Panc1 (cell line): ENCODE measurements at regions not wholly inside any gene's neighbourhood (a gene's known extent, or its start where the extent isn't known, plus 50 kb on each side); places are given as distances from the start of the nearest gene placed in this dataset.
"Not testable (repeated sequence)": the region's sequence is repeated elsewhere in the genome, so short reads cannot be mapped to it uniquely, and the experiment has no call there.

Experiments
- ATAC-seq: fragments of 200-7000 bp; cut with Tn5 transposase; 2 replicates; pipeline ENCODE4 v1.9.1; 2020; ENCODE audit warnings: mild to moderate bottlenecking, moderate library complexity
- BruUV-seq: library from RNA; stranded (reverse); fragments of 400-500 nt; replicated peaks from 2 replicates; lab custom pipeline; 2021; lab: Mats Ljungman, UMichigan
- CTCF ChIA-PET: fragments of 300-600 bp; sonication (Branson Sonifier 250); formaldehyde crosslinking; loops from one replicate; lab custom pipeline; 2022; ENCODE audit warnings: antibody characterized with exemption; lab: Charles Lee
- POLR2A ChIA-PET: fragments of 300-600 bp; sonication (Branson Sonifier 250); formaldehyde crosslinking; loops from one replicate; lab custom pipeline; 2022; ENCODE audit warnings: antibody characterized with exemption; lab: Charles Lee
- DNase-seq: peaks from one replicate; pipeline ENCODE4 v3.0.0-alpha.2; 2010; ENCODE audit warnings: low read depth, low spot score
- H3K27ac ChIP-seq: 2 replicates; pipeline ENCODE4 v1.5.1; 2011; ENCODE audit warnings: mild to moderate bottlenecking, low read length, inconsistent platforms
- H3K27me3 ChIP-seq: fragments of 200-500 bp; sonication (Bioruptor generic); 2 replicates; pipeline ENCODE4 v1.6.0; 2014; ENCODE audit warnings: low read length, inconsistent platforms; ENCODE audit not compliant: control insufficient read depth, insufficient read depth
- H3K36me3 ChIP-seq: fragments of 200-500 bp; sonication (Bioruptor generic); 2 replicates; pipeline ENCODE4 v1.5.1; 2014; ENCODE audit warnings: inconsistent platforms, mild to moderate bottlenecking, low read length, moderate library complexity; ENCODE audit not compliant: control insufficient read depth, insufficient read depth
- H3K4me1 ChIP-seq: 2 replicates; pipeline ENCODE4 v1.5.1; 2011; ENCODE audit warnings: inconsistent platforms, mild to moderate bottlenecking, low read length, moderate library complexity; ENCODE audit not compliant: control insufficient read depth, insufficient read depth
- H3K4me3 ChIP-seq, 2 experiments: 2 replicates each; pipeline ENCODE4 v1.5.1; 2011 to 2012; ENCODE audit warnings: low read depth in 2 of 2, low read length in 2 of 2, mild to moderate bottlenecking in 2 of 2, inconsistent platforms in 1 of 2, moderate library complexity in 1 of 2
- H3K9me3 ChIP-seq: fragments of 200-500 bp; sonication (Bioruptor generic); 2 replicates; pipeline ENCODE4 v1.5.1; 2014; ENCODE audit warnings: low read depth, mild to moderate bottlenecking, inconsistent platforms, low read length, moderate library complexity; ENCODE audit not compliant: control insufficient read depth, insufficient read depth
- CTCF ChIP-seq: fragments of 450-650 bp; IDR thresholded peaks from 2 replicates; pipeline ENCODE4 v1.5.1; 2017; ENCODE audit warnings: mild to moderate bottlenecking
- POLR2AphosphoS5 ChIP-seq: IDR thresholded peaks from 2 replicates; pipeline ENCODE4 v1.6.1; 2012; ENCODE audit warnings: mild to moderate bottlenecking, low read depth, low read length, moderate library complexity
- REST ChIP-seq, 2 experiments: IDR thresholded peaks; 2 replicates each; pipeline ENCODE4 v1.6.1; 2011 to 2012; ENCODE audit warnings: low read depth in 2 of 2, control low read depth in 1 of 2, low read length in 1 of 2, mild to moderate bottlenecking in 1 of 2, moderate library complexity in 1 of 2; ENCODE audit not compliant: insufficient read depth in 1 of 2
- SIN3A ChIP-seq: IDR thresholded peaks from 2 replicates; pipeline ENCODE4 v1.6.1; 2012; ENCODE audit warnings: low read depth, mild to moderate bottlenecking, low read length, moderate library complexity, borderline replicate concordance; ENCODE audit not compliant: insufficient read depth
- TCF7L2 ChIP-seq: IDR thresholded peaks from 2 replicates; pipeline ENCODE4 v1.6.1; 2011; ENCODE audit warnings: mild to moderate bottlenecking, low read depth, low read length, inconsistent platforms
- in situ Hi-C: cut with HindIII; loops from 2 replicates; pipeline ENCODE4 v1.10.0; 2016; ENCODE audit warnings: low sequenced_read_pairs, low pct_unique_long_range_greater_than_20kb
- intact Hi-C: fragments of 100-400 bp; cut with micrococcal nuclease; formaldehyde crosslinking; loops from one replicate; pipeline ENCODE4 v1.10.0; 2022; ENCODE audit not compliant: unreplicated experiment

GRCh38 chrX:40388441-40388840, 192.3 kb upstream of the ATP6AP2 start:
- no peaks in the 10 kb centered on the region for H3K36me3 ChIP-seq
- no peaks in the 10 kb centered on the region for H3K27me3 ChIP-seq
- ChIA-PET POLR2A (no interaction called here), CTCF (no interaction called here)
- DNase-seq (no peak), ATAC-seq (no peak)
- no peaks in the 10 kb centered on the region for H3K4me1 ChIP-seq
- H3K4me3 ChIP-seq: no peak overlapping the region
- intact Hi-C loops (no loop called here), in situ Hi-C loops (no loop called here)
- H3K27ac ChIP-seq: no peak overlapping the region
- no TSS peak for BruUV-seq
- H3K9me3 ChIP-seq: no peaks in the 10 kb centered on the region
- TF ChIP-seq TCF7L2 (no peak), POLR2AphosphoS5 (no peak), REST (IDR thresholded peaks at IDR 0.05; ENCODE audit: insufficient read depth in 1 of 2, low read depth in 2 of 2, low read length in 1 of 2) (no peak), CTCF (no peak), SIN3A (no peak)

GRCh38 chrX:40387869-40388268, 192.9 kb upstream of the ATP6AP2 start:
- H3K36me3 ChIP-seq, H3K9me3 ChIP-seq, CTCF ChIA-PET, H3K27ac ChIP-seq, DNase-seq, POLR2A ChIA-PET, H3K4me1 ChIP-seq, H3K27me3 ChIP-seq, H3K4me3 ChIP-seq, in situ Hi-C loops, ATAC-seq, BruUV-seq, intact Hi-C loops: not testable (repeated sequence)

- H3K27ac ChIP-seq, BruUV-seq, H3K9me3 ChIP-seq, H3K4me1 ChIP-seq, H3K27me3 ChIP-seq, in situ Hi-C loops, intact Hi-C loops, DNase-seq, H3K4me3 ChIP-seq, H3K36me3 ChIP-seq, ATAC-seq, CTCF ChIA-PET: not testable (repeated sequence)
- POLR2A ChIA-PET: interaction anchor here (0.6 kb wide), 1 partner anchor 260 kb away, joined by 4 read pairs; no protein-coding TSS in a partner anchor
These were observed 193.5 kb upstream of the ATP6AP2 start for GRCh38 chrX:40387311-40387710.
